Transverse colon (tissue), 4 donors: ENCODE measurements at regions not wholly inside any gene's neighbourhood (a gene's known extent, or its start where the extent isn't known, plus 50 kb on each side); places are given as distances from the start of the nearest gene placed in this dataset.

Source experiments
- DNase-seq: peaks from one replicate; pipeline ENCODE4 v3.0.0-alpha.2; 2019
- H3K27ac ChIP-seq, 4 donors: fragments of 200-600 bp; sonication (generic); 2 replicates each; pipeline ENCODE4 v1.5.1; 2016 to 2018; ENCODE audit warnings: inconsistent platforms in 4 of 4
- H3K27me3 ChIP-seq: fragments of 200-600 bp; sonication (generic); 2 replicates; pipeline ENCODE4 v1.5.1; 2017; ENCODE audit warnings: inconsistent platforms
- H3K36me3 ChIP-seq, 4 donors: fragments of 200-600 bp; sonication (generic); 2 replicates each; pipeline ENCODE4 v1.5.1; 2017 to 2019; ENCODE audit warnings: inconsistent platforms in 4 of 4
- H3K4me1 ChIP-seq, 4 donors: fragments of 200-600 bp; sonication (generic); 2 replicates each; pipeline ENCODE4 v1.5.1; 2017 to 2020; ENCODE audit warnings: inconsistent platforms in 4 of 4
- H3K4me3 ChIP-seq, 4 donors: fragments of 200-600 bp; sonication (generic); 1 replicate in 1 of 4; 2 replicates in 3 of 4; pipeline versions ENCODE4 v1.5.1 to v1.6.1; 2017 to 2019; ENCODE audit warnings: inconsistent platforms in 4 of 4
- H3K9me3 ChIP-seq, 2 donors: fragments of 200-600 bp; sonication (generic); 2 replicates each; pipeline ENCODE4 v1.5.1; 2017 to 2019; ENCODE audit warnings: inconsistent platforms in 2 of 2
- EP300 ChIP-seq: sonication (generic); formaldehyde crosslinking; IDR thresholded peaks from one replicate; pipeline ENCODE4 v1.6.1; 2017; ENCODE audit warnings: antibody characterized with exemption, low read depth
- POLR2A ChIP-seq: fragments of 450-650 bp; IDR thresholded peaks from one replicate; pipeline ENCODE4 v1.6.1; 2016; ENCODE audit warnings: antibody characterized with exemption, mild to moderate bottlenecking, moderate library complexity
- POLR2AphosphoS5 ChIP-seq, 3 donors: sonication (generic); formaldehyde crosslinking; IDR thresholded peaks; one replicate each; pipeline ENCODE4 v1.6.1; 2016; ENCODE audit warnings: antibody characterized with exemption in 3 of 3
- WGBS, 2 donors: methylation state at CpG; one replicate each; pipeline ENCODE4 v1.1.5; 2018; ENCODE audit warnings: low coverage in 1 of 2; 5-methylcytosine and 5-hydroxymethylcytosine counted together
- in situ Hi-C, 4 donors: fragments of 200-750 bp; cut with MboI; loops; one replicate each; pipeline versions ENCODE4 v1.15.0 to v1.15.1; 2017; ENCODE audit warnings: low sequenced_read_pairs in 3 of 4, low pct_ligation_motif_present in 1 of 4, low pct_unique_long_range_greater_than_20kb in 1 of 4
- intact Hi-C: fragments of 100-400 bp; cut with DNase I; formaldehyde crosslinking; loops from one replicate; pipeline ENCODE4 v1.15.1; 2023; ENCODE audit warnings: low total_unique reads
- TF ChIP-seq, protein P1 (sequence below), 5 experiments: fragments of 200-600 bp in 3 of 5; fragments of 450-650 bp in 2 of 5; sonication (generic) in 3 of 5; IDR thresholded peaks; 1 replicate in 2 of 5; 2 replicates in 3 of 5; pipeline ENCODE4 v1.5.1; 2016 to 2017; ENCODE audit warnings: antibody characterized with exemption in 5 of 5, inconsistent platforms in 3 of 5, mild to moderate bottlenecking in 2 of 5, moderate library complexity in 1 of 5

- Histone ChIP-seq H3K27me3 (no peaks in the 10 kb centered on the region), H3K4me3 (no peak overlapping the region), H3K36me3 (no peaks in the 10 kb centered on the region), H3K27ac (no peak overlapping the region), H3K9me3 (no peaks in the 10 kb centered on the region), H3K4me1 (no peaks in the 10 kb centered on the region)
- in situ Hi-C loops = no loop called here
- intact Hi-C loops = no loop called here
- no peak for DNase-seq
- TF ChIP-seq POLR2A = no peak
- 45 to 50% methylated on average over 2 of the region's 2 CpGs for WGBS, 2 donors
Measured at GRCh38 chr2:161041356-161041755, 118.9 kb upstream of the TANK start.

GRCh38 chr2:161042990-161043625 lies 117.1 kb upstream of the TANK start:
- no peaks in the 10 kb centered on the region for H3K4me1 ChIP-seq
- no peaks in the 10 kb centered on the region for H3K36me3 ChIP-seq
- 55 to 87% methylated on average over 2 of the region's 2 CpGs for WGBS, 2 donors
- no peaks in the 10 kb centered on the region for H3K9me3 ChIP-seq
- intact Hi-C loops = no loop called here
- TF ChIP-seq, protein P1, sequence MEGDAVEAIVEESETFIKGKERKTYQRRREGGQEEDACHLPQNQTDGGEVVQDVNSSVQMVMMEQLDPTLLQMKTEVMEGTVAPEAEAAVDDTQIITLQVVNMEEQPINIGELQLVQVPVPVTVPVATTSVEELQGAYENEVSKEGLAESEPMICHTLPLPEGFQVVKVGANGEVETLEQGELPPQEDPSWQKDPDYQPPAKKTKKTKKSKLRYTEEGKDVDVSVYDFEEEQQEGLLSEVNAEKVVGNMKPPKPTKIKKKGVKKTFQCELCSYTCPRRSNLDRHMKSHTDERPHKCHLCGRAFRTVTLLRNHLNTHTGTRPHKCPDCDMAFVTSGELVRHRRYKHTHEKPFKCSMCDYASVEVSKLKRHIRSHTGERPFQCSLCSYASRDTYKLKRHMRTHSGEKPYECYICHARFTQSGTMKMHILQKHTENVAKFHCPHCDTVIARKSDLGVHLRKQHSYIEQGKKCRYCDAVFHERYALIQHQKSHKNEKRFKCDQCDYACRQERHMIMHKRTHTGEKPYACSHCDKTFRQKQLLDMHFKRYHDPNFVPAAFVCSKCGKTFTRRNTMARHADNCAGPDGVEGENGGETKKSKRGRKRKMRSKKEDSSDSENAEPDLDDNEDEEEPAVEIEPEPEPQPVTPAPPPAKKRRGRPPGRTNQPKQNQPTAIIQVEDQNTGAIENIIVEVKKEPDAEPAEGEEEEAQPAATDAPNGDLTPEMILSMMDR (IDR thresholded peaks at IDR 0.05) = no peak
- no peak for TF ChIP-seq EP300
- no peak for DNase-seq
- no peaks in the 10 kb centered on the region for H3K27me3 ChIP-seq
- no peak overlapping the region for H3K4me3 ChIP-seq
- in situ Hi-C loops = no loop called here
- H3K27ac ChIP-seq = no peak overlapping the region

DNA sequence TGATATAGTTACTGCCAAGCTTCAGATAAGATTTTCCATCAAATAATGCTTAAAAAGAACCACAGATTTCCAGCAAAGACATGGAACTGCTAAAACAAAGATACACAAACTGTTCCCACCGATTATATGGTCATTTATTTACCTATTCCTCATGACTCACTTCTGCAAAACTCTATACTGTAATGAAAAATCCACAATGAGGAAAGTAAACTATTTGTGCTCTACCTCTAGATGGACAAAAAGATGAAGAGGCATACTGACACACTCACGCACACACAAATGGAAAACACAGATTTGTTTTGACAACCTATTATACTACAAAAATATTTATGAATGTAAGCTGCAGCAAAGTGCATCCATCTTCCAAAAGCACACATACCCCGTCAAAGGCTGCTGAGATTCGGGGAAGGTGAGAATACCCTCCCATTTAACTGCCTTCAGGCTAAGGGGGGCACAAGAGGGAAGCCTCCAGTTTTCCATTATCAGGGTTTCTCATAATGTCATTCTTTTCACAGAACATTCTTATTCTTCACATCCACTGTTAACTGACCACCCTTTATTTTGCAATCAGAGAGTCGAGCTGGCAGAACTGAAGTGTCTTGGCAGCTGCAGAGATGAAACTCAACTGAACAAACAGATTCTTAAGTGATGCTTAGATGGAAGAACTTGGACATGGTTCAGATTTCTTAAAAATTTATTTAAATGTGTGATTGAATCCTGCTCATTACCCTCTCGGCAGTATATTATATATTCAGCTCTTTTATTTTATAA lies 115.9 kb upstream of the TANK start:
- WGBS, 2 donors = 48 to 67% methylated on average over 5 to 6 of the region's 6 CpGs
- H3K9me3 ChIP-seq = no peaks in the 10 kb centered on the region
- H3K4me3 ChIP-seq = no peak overlapping the region
- H3K36me3 ChIP-seq = no peaks in the 10 kb centered on the region
- in situ Hi-C loops (no loop called here), intact Hi-C loops (no loop called here)
- H3K4me1 ChIP-seq = no peaks in the 10 kb centered on the region
- DNase-seq = no peak
- TF ChIP-seq POLR2A (no peak), EP300 (no peak), POLR2AphosphoS5 (IDR thresholded peaks at IDR 0.05) (no peak)
- TF ChIP-seq, protein P1 (IDR thresholded peaks at IDR 0.05) = no peak
- H3K27ac ChIP-seq = peak overlapping the region in 2 of 4 donors; percentile 31 to 45
- no peaks in the 10 kb centered on the region for H3K27me3 ChIP-seq

GRCh38 chr2:161044921-161045320 lies 115.3 kb upstream of the TANK start:
- WGBS, 2 donors = 35 to 45% methylated on average over 1 of the region's 1 CpG
- Histone ChIP-seq H3K9me3 (no peaks in the 10 kb centered on the region), H3K36me3 (no peaks in the 10 kb centered on the region), H3K4me3 (no peak overlapping the region), H3K27ac (peak overlapping the region in 2 of 4 donors; percentile 31 to 45), H3K4me1 (no peaks in the 10 kb centered on the region), H3K27me3 (no peaks in the 10 kb centered on the region)
- TF ChIP-seq, protein P1 (IDR thresholded peaks at IDR 0.05) = no peak
- TF ChIP-seq POLR2AphosphoS5 (IDR thresholded peaks at IDR 0.05) (peak in 1 of 3 donors; percentile 61), POLR2A (no peak)
- intact Hi-C loops = no loop called here
- in situ Hi-C loops = no loop called here
- no peak for DNase-seq
